ENCODE measurements at regions not wholly inside any gene's neighbourhood (a gene's known extent, or its start where the extent isn't known, plus 50 kb on each side); places are given as distances from the start of the nearest gene placed in this dataset.
A peak's percentile ranks its signal among the peaks of the same experiment; 100 is the strongest.
"Not testable (repeated sequence)": the region's sequence is repeated elsewhere in the genome, so short reads cannot be mapped to it uniquely, and the experiment has no call there.

GRCh38 chr3:153269730-153270129, 107.7 kb downstream of the RAP2B start:
- DNase-seq = no peak

GRCh38 chr3:153273217-153273616, 111.2 kb downstream of the RAP2B start:
- DNase-seq = no peak

GRCh38 chr3:153273767-153274435, 111.9 kb downstream of the RAP2B start:
- peak; percentile 68 for DNase-seq

- peak; percentile 67 for DNase-seq
These were observed 112.5 kb downstream of the RAP2B start for GRCh38 chr3:153274561-153274960.

GRCh38 chr3:153275514-153275913, 113.5 kb downstream of the RAP2B start:
- DNase-seq = no peak

GRCh38 chr3:153277029-153277428, 115.0 kb downstream of the RAP2B start:
- peak; percentile 83 for DNase-seq

- DNase-seq = not testable (repeated sequence)
These were observed 119.4 kb downstream of the RAP2B start for GRCh38 chr3:153281236-153281997.

- DNase-seq = no peak
These were observed 120.3 kb downstream of the RAP2B start for GRCh38 chr3:153282355-153282754.

GRCh38 chr3:153284282-153284938, 122.4 kb downstream of the RAP2B start:
- peak; percentile 84 for DNase-seq

- DNase-seq = peak; percentile 46
These were observed 123.2 kb downstream of the RAP2B start for GRCh38 chr3:153285194-153285641.

GRCh38 chr3:153285982-153286381, 124.0 kb downstream of the RAP2B start:
- DNase-seq = no peak

- no peak for DNase-seq
These were observed 125.0 kb downstream of the RAP2B start for GRCh38 chr3:153287017-153287416.

- no peak for DNase-seq
These were observed 127.3 kb downstream of the RAP2B start for GRCh38 chr3:153289334-153289808.

GRCh38 chr3:153290268-153291015, 128.4 kb downstream of the RAP2B start:
- DNase-seq = peak; percentile 19

- peak; percentile 15 for DNase-seq
These were observed 129.1 kb downstream of the RAP2B start for GRCh38 chr3:153291059-153291685.

- no peak for DNase-seq
These were observed 131.2 kb downstream of the RAP2B start for GRCh38 chr3:153293265-153293664.

- no peak for DNase-seq
These were observed 133.9 kb downstream of the RAP2B start for GRCh38 chr3:153295901-153296300.

- DNase-seq = no peak
These were observed 143.2 kb downstream of the RAP2B start for GRCh38 chr3:153305189-153305588.

- DNase-seq = peak; percentile 21
These were observed 149.5 kb downstream of the RAP2B start for GRCh38 chr3:153311541-153311940.

- no peak for DNase-seq
These were observed 151.4 kb downstream of the RAP2B start for GRCh38 chr3:153313302-153313965.

- no peak for DNase-seq
These were observed 152.0 kb downstream of the RAP2B start for GRCh38 chr3:153314038-153314437.

- no peak for DNase-seq
These were observed 153.8 kb downstream of the RAP2B start for GRCh38 chr3:153315781-153316180.

Data from NCI-H226 (cell line).